ENCODE measurements at regions not wholly inside any gene's neighbourhood (a gene's known extent, or its start where the extent isn't known, plus 50 kb on each side); places are given as distances from the start of the nearest gene placed in this dataset.

DNA sequence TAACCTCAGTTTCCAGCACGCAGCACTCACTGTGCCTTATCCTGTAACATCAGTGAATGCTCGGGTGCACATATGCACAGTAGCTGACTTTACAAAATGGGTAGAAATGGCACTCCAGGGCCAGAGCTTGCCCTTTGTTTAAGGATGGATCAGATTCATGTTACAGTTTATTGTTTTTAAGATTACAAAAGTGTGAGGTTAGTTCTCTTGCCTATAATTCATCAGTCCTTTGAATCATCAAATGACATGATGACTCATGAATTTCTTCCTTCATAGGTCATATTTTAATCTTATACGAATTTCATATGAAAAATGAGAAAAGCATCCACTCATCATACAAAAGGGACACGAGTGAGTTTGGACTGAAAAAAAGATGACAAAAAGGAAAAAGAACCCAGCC, 545.3 kb downstream of the GBE1 start:
- Histone ChIP-seq H3K4me1 (no peaks in the 10 kb centered on the region), H3K4me3 (no peak overlapping the region), H3K36me3 (no peaks in the 10 kb centered on the region), H3K27ac (no peak overlapping the region), H3K27me3 (no peaks in the 10 kb centered on the region), H3K9me3 (no peaks in the 10 kb centered on the region)
- TF ChIP-seq, protein P1, sequence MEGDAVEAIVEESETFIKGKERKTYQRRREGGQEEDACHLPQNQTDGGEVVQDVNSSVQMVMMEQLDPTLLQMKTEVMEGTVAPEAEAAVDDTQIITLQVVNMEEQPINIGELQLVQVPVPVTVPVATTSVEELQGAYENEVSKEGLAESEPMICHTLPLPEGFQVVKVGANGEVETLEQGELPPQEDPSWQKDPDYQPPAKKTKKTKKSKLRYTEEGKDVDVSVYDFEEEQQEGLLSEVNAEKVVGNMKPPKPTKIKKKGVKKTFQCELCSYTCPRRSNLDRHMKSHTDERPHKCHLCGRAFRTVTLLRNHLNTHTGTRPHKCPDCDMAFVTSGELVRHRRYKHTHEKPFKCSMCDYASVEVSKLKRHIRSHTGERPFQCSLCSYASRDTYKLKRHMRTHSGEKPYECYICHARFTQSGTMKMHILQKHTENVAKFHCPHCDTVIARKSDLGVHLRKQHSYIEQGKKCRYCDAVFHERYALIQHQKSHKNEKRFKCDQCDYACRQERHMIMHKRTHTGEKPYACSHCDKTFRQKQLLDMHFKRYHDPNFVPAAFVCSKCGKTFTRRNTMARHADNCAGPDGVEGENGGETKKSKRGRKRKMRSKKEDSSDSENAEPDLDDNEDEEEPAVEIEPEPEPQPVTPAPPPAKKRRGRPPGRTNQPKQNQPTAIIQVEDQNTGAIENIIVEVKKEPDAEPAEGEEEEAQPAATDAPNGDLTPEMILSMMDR (IDR thresholded peaks at IDR 0.05), result no peak
- intact Hi-C loops (cut with DNase I), result no loop called here
- no peak for DNase-seq
- no peak for ATAC-seq

- Histone ChIP-seq H3K27ac (no peak overlapping the region), H3K36me3 (no peaks in the 10 kb centered on the region), H3K4me3 (no peak overlapping the region), H3K4me1 (no peaks in the 10 kb centered on the region), H3K9me3 (no peaks in the 10 kb centered on the region), H3K27me3 (no peaks in the 10 kb centered on the region)
- DNase-seq (no peak), ATAC-seq (no peak)
- TF ChIP-seq, protein P1 (IDR thresholded peaks at IDR 0.05), result no peak
- intact Hi-C loops (cut with DNase I), result no loop called here
Observed at GRCh38 chr3:81214631-81215030, 546.8 kb downstream of the GBE1 start.

DNA sequence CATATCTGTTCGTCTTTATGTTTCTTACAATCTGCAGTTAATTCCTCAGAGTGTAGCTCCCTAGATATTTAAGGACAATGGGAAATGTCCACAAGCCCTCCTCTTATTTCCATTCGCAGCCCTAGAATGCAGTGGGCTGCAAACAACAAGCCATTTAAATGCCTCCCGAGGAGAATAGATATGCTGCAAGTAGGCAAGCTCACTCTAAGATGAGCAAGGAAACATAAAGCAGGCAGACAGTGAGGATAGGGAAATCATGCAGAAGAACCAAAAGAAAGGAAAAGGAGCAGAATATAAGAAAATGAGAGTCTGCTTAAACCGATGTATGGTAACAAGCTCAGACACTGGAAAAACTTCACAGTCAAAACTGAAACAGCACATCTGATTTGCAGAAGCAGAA, 561.9 kb downstream of the GBE1 start:
- Histone ChIP-seq H3K4me3 (no peak overlapping the region), H3K36me3 (no peaks in the 10 kb centered on the region), H3K4me1 (no peaks in the 10 kb centered on the region), H3K27me3 (no peaks in the 10 kb centered on the region), H3K9me3 (no peaks in the 10 kb centered on the region), H3K27ac (no peak overlapping the region)
- TF ChIP-seq, protein P1 (IDR thresholded peaks at IDR 0.05), result no peak
- intact Hi-C loops (cut with DNase I), result no loop called here
- ATAC-seq, result no peak
- DNase-seq, result no peak

- Histone ChIP-seq H3K4me3 (no peak overlapping the region), H3K36me3 (no peaks in the 10 kb centered on the region), H3K9me3 (no peaks in the 10 kb centered on the region), H3K4me1 (no peaks in the 10 kb centered on the region), H3K27ac (no peak overlapping the region), H3K27me3 (no peaks in the 10 kb centered on the region)
- DNase-seq (no peak), ATAC-seq (no peak)
- TF ChIP-seq, protein P1 (IDR thresholded peaks at IDR 0.05), result no peak
- intact Hi-C loops (cut with DNase I), result no loop called here
Observed at GRCh38 chr3:81198756-81199155, 562.7 kb downstream of the GBE1 start.

DNA sequence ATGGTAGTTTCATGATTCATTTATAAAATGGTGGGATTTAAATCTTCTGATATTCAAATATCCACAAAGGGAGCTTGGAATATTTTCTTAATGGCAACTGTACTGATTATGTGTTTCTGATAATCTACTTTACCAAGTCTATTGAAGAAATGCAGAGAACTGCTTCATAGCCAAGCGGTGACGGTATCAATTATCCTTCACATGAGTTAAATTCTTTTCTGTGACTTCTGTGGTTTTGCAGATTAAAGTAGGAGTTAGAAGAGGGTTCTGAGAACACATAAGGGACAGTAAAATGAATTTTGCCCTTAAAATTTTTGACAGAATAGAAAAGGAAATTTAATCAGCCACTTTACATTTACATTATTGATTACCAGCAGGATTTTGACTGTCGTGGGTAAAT, 563.2 kb downstream of the GBE1 start:
- H3K36me3 ChIP-seq, result no peaks in the 10 kb centered on the region
- H3K4me3 ChIP-seq, result no peak overlapping the region
- no peaks in the 10 kb centered on the region for H3K27me3 ChIP-seq
- no peak overlapping the region for H3K27ac ChIP-seq
- TF ChIP-seq, protein P1 (IDR thresholded peaks at IDR 0.05), result no peak
- ATAC-seq, result no peak
- H3K9me3 ChIP-seq, result no peaks in the 10 kb centered on the region
- intact Hi-C loops (cut with DNase I), result no loop called here
- no peaks in the 10 kb centered on the region for H3K4me1 ChIP-seq
- DNase-seq, result no peak
